NCI-H1694 treated with DMSO at 0.1 percent for 48 hours (cell line): ENCODE measurements at regions not wholly inside any gene's neighbourhood (a gene's known extent, or its start where the extent isn't known, plus 50 kb on each side); places are given as distances from the start of the nearest gene placed in this dataset.

Experiments used
- DNase-seq: peaks from one replicate; lab custom pipeline; 2025; lab: John Stamatoyannopoulos, UW

- DNase-seq, result no peak
Measured at GRCh38 chr9:71183251-71183650, 61.8 kb upstream of the TRPM3 start.

GRCh38 chr9:71179183-71179582 is 57.8 kb upstream of the TRPM3 start:
- no peak for DNase-seq

- DNase-seq, result no peak
Measured at GRCh38 chr9:71177901-71178300, 56.5 kb upstream of the TRPM3 start.

GRCh38 chr9:71171517-71171916 is 50.1 kb upstream of the TRPM3 start:
- no peak for DNase-seq
